Lung (tissue), 11 donors: ENCODE measurements at regions not wholly inside any gene's neighbourhood (a gene's known extent, or its start where the extent isn't known, plus 50 kb on each side); places are given as distances from the start of the nearest gene placed in this dataset.
A peak's percentile ranks its signal among the peaks of the same experiment; 100 is the strongest.
"Not testable (repeated sequence)": the region's sequence is repeated elsewhere in the genome, so short reads cannot be mapped to it uniquely, and the experiment has no call there.

ENCODE experiments used
- ATAC-seq: fragments of 200-7000 bp; cut with Tn5 transposase; one replicate; pipeline ENCODE4 v1.9.1; 2020; ENCODE audit warnings: moderate number of reproducible peaks; ENCODE audit not compliant: insufficient read depth, low FRiP score
- DNase-seq, 3 donors: peaks; one replicate each; pipeline ENCODE4 v3.0.0-alpha.2; 2013 to 2017
- H3K27ac ChIP-seq, 2 donors: one replicate each; pipeline ENCODE4 v1.5.1; 2013; ENCODE audit warnings: mild to moderate bottlenecking in 2 of 2, moderate library complexity in 2 of 2, control low read depth in 1 of 2, inconsistent platforms in 1 of 2, low read depth in 1 of 2, low read length in 1 of 2
- H3K27me3 ChIP-seq, 3 donors: one replicate each; pipeline ENCODE4 v1.5.1; 2013; ENCODE audit warnings: low read length in 2 of 3; ENCODE audit not compliant: control insufficient read depth in 3 of 3, insufficient read depth in 3 of 3
- H3K36me3 ChIP-seq, 4 donors: one replicate each; pipeline ENCODE4 v1.5.1; 2013; ENCODE audit warnings: low read length in 4 of 4, mild to moderate bottlenecking in 1 of 4, moderate library complexity in 1 of 4; ENCODE audit not compliant: control insufficient read depth in 4 of 4, insufficient read depth in 4 of 4
- H3K4me1 ChIP-seq, 5 donors: one replicate each; pipeline ENCODE4 v1.5.1; 2013; ENCODE audit warnings: low read length in 5 of 5, mild to moderate bottlenecking in 2 of 5, moderate library complexity in 1 of 5; ENCODE audit not compliant: control insufficient read depth in 5 of 5, insufficient read depth in 5 of 5
- H3K4me3 ChIP-seq: one replicate; pipeline ENCODE4 v1.5.1; 2013; ENCODE audit warnings: mild to moderate bottlenecking, control low read depth, moderate library complexity
- H3K9ac ChIP-seq, 2 donors: one replicate each; pipeline ENCODE4 v1.5.1; 2013; ENCODE audit warnings: low read length in 2 of 2, control low read depth in 1 of 2; ENCODE audit not compliant: insufficient read depth in 1 of 2
- H3K9me3 ChIP-seq, 4 donors: one replicate each; pipeline ENCODE4 v1.5.1; 2013; ENCODE audit warnings: low read length in 3 of 4, mild to moderate bottlenecking in 1 of 4, moderate library complexity in 1 of 4; ENCODE audit not compliant: control insufficient read depth in 4 of 4, insufficient read depth in 3 of 4
- WGBS, 2 donors: extraction: QIAGEN DNeasy Blood & Tissue Kit; methylation state at CpG; one replicate each; pipeline ENCODE4 v1.1.7; 2013; 5-methylcytosine and 5-hydroxymethylcytosine counted together
- TF ChIP-seq, protein P1 (sequence below): IDR thresholded peaks from 2 replicates; pipeline ENCODE4 v1.5.1; 2012; ENCODE audit warnings: mild to moderate bottlenecking; ENCODE audit errors: control extremely low read depth, extremely low read depth
- donor health status: control.
- donor health status: control.
- donor health status: Bipolar disorder and iron deficiency.
- donor health status: healthy.
- donor health status: DM: yes; HTN: yes; CAD: no.

DNA sequence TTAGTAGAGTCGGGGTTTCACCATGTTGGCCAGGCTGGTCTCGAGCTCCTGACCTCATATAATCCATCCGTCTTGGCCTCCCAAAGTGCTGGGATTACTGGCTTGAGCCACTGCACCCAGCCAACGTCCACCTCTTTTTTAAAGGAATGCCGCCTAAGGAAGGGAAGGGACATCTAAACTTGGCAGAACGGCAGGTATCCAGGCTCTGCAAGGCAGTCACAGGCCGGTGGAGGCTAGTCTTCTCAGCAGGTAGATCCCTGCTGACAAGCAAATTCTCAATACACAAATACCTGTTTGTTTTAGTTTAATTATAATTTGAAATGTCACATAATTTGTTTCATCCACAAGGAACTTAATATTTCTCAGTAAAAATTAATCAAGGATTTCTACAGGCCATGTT is 232.0 kb upstream of the HSFY2 start:
- ATAC-seq (no peak), DNase-seq (no peak)
- Histone ChIP-seq H3K4me3 (no peak overlapping the region), H3K27ac (no peak overlapping the region), H3K36me3 (no peaks in the 10 kb centered on the region), H3K27me3 (no peaks in the 10 kb centered on the region), H3K9ac (no peak overlapping the region), H3K9me3 (no peaks in the 10 kb centered on the region), H3K4me1 (peaks cover 0 to 2% (median 0%) of the 10 kb centered on the region in 5 donors)
- TF ChIP-seq, protein P1, sequence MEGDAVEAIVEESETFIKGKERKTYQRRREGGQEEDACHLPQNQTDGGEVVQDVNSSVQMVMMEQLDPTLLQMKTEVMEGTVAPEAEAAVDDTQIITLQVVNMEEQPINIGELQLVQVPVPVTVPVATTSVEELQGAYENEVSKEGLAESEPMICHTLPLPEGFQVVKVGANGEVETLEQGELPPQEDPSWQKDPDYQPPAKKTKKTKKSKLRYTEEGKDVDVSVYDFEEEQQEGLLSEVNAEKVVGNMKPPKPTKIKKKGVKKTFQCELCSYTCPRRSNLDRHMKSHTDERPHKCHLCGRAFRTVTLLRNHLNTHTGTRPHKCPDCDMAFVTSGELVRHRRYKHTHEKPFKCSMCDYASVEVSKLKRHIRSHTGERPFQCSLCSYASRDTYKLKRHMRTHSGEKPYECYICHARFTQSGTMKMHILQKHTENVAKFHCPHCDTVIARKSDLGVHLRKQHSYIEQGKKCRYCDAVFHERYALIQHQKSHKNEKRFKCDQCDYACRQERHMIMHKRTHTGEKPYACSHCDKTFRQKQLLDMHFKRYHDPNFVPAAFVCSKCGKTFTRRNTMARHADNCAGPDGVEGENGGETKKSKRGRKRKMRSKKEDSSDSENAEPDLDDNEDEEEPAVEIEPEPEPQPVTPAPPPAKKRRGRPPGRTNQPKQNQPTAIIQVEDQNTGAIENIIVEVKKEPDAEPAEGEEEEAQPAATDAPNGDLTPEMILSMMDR = no peak
- WGBS, 2 donors = 95% methylated on average over 7 of the region's 7 CpGs; no CpG with 5 or more reads in 1 of the 2 donors

DNA sequence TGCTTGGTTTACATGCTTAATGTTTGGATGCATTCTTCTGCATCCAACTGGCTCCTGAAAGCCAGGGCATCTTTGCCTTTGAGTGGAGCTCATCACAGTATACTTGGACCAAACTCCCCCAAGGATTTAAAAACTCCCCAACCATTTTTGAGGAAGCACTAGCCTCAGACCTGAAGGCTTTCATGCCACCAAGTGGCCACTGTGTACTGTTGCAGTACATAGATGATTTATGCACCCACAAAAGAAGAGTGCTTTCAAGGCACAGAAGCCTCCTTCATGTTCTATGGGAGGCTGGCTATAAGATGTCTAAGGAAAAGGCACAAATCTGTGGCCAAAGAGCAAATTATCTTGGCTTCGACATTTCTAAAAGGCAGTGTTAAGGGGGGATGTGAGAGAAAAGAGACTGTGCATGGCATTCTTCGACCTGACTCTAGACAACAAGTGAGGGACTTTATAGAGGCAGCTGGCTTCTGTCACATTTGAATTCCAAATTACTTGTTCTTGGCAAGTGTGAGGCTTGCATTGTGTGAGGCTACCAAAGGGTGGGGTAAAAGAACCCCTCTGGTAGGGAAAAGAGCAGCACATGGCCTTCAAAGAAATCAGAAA is 224.2 kb upstream of the HSFY2 start:
- H3K9ac ChIP-seq = no peak overlapping the region
- H3K36me3 ChIP-seq = no peaks in the 10 kb centered on the region
- no peaks in the 10 kb centered on the region for H3K9me3 ChIP-seq
- WGBS, 2 donors = 91% methylated on average over 2 of the region's 2 CpGs; no CpG with 5 or more reads in 1 of the 2 donors
- DNase-seq (no peak), ATAC-seq (no peak)
- no peaks in the 10 kb centered on the region for H3K27me3 ChIP-seq
- no peak overlapping the region for H3K4me3 ChIP-seq
- H3K4me1 ChIP-seq = no peaks in the 10 kb centered on the region
- TF ChIP-seq, protein P1 = no peak
- H3K27ac ChIP-seq = no peak overlapping the region

DNA sequence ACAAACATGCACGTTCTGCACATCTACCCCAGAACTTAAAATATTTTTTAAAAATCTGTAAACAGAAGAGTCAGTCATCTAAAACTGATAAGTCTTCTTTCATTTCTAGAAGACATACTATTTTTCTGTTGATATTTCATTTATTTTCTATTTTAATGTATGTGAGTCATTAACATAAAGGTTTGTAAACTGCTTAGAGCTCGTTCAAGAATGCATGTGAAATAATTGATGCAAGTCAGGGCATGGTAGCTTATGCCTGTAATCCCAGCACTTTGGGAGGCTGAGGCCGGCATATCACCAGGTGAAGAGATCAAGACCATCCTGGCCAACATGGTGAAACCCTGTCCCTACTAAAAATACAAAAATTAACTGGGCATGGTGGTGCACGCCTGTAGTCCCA is 219.9 kb upstream of the HSFY2 start:
- TF ChIP-seq, protein P1 = no peak
- H3K9ac ChIP-seq = no peak overlapping the region
- WGBS, 2 donors = 93% methylated on average over 4 of the region's 4 CpGs; no CpG with 5 or more reads in 1 of the 2 donors

DNA sequence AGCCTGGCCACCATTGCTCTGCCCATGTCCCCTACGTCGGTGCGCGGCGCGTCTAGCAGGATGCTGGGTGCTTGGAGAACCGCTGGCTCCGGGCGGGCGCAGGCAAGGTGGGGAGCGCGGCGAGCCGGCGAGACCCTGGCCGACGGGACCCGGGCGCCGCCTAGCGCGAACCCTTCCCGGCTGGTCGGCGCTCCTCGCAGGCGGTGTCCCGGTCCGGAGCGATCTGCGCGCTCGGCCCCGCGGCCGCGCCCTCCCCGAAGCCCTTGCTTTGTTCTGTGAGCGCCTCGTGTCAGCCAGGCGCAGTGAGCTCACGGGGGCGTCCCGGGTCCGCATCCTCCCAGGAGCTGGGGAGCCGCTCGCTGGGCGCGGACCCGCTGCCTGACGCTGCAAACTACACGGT is 219.1 kb upstream of the HSFY2 start:
- H3K27me3 ChIP-seq, H3K27ac ChIP-seq, H3K9me3 ChIP-seq, H3K9ac ChIP-seq, H3K4me3 ChIP-seq, H3K4me1 ChIP-seq, ATAC-seq, H3K36me3 ChIP-seq: not testable (repeated sequence)
- 58% methylated on average over 23 of the region's 52 CpGs; no CpG with 5 or more reads in 1 of the 2 donors for WGBS, 2 donors
- peak in 1 of 3 donors; percentile 3 for DNase-seq

More for the DNA sequence above, 219.9 kb upstream of the HSFY2 start:
- Histone ChIP-seq H3K4me1 (no peaks in the 10 kb centered on the region), H3K9me3 (no peaks in the 10 kb centered on the region), H3K36me3 (no peaks in the 10 kb centered on the region), H3K27me3 (no peaks in the 10 kb centered on the region), H3K4me3 (no peak overlapping the region), H3K27ac (no peak overlapping the region)
- no peak for ATAC-seq
- no peak for DNase-seq
